ENCODE measurements at regions not wholly inside any gene's neighbourhood (a gene's known extent, or its start where the extent isn't known, plus 50 kb on each side); places are given as distances from the start of the nearest gene placed in this dataset.

DNA sequence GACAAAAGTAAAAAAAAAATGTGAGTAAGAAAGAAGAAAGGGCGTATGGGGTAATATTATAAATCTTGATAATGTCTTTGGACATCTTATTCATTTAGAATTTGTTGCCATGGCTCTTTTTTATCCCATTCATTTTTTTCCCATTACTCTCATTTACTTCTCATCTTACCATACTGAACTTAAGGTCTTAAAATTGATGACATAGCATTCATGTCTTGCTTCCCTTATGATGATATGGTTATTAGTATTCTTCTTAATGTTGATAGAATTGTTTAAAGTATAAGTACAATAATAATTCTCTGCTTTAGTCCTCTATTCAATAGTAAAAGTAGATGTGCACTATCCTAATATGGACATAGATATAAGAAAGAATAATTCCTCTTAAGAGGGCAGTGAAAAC is 204.1 kb upstream of the KLF12 start:
- DNase-seq = no peak

DNA sequence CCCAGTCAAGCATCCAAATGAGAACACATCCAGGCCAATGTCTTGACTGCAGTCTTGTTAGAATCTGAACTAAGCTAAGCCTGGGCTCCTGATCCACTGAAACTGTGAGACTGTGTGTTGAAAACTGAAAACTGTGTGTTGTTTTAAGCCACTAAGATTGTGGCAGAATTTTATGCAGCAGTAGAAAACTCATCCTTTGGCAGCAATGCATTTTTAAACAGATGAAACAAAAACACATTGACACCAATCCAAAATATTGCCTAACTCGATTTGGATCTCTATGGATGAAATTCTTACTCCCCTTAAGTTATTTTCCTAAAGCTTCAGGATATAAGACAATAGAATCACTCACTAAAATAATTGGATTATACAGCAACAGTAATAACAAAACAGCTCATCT is 202.3 kb upstream of the KLF12 start:
- no peak for DNase-seq

DNA sequence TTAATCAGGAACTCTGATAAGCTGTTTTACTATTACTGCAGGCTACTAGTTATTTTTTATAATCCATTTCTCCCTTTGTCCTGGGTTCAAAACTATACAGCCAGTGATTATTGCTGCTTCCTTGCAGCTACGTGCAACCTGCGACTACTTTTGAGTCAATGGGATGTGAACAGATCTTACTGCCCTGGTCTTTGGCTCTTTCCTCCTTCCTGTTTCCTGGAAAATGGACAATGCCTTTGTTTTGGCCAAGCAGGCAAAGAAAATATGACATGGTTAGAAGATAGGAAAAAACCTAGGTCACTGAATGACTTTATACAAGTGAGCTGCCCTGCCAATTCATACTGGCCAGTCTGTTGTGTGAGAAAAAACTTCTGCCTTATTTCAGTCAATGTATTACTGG is 201.2 kb upstream of the KLF12 start:
- DNase-seq = no peak

DNA sequence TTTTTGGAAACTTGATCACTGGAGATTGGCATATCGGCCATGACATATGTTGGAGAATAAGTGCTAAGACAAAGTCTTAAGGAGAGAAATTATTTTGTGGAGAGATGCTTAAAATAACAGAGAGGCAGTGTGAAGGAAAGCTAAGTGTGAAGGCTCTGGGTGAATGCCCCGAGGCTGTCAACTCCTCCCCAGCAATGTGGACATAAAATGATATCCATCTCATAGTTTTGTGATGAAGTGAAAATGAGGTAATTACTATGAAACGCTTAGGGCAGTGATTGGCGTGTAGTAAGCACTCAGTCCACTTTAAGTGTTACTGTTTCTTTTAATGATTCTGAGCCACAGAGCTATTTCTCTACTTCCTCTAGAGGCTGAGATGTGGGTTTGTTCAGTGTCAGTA is 195.8 kb upstream of the KLF12 start:
- DNase-seq = no peak

DNA sequence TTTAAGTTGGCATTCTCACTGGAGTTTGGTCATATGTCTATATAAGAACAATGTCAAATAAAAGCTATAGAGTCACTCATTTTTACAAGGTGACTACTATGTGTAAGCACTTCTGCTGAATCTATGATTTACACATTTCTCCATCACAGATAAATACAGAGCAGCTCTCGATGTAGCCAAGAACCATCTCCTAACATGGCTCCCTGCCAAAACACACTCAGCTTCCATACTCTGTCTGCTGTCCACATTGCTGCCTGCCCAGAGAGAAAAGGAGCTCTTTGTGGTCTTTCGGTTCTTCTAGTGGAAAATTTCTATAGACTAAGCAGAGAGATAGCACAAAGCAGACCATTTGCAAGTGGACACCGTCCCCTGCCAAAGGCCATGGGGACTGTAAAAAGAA is 190.9 kb upstream of the KLF12 start:
- DNase-seq = peak; percentile 85

DNA sequence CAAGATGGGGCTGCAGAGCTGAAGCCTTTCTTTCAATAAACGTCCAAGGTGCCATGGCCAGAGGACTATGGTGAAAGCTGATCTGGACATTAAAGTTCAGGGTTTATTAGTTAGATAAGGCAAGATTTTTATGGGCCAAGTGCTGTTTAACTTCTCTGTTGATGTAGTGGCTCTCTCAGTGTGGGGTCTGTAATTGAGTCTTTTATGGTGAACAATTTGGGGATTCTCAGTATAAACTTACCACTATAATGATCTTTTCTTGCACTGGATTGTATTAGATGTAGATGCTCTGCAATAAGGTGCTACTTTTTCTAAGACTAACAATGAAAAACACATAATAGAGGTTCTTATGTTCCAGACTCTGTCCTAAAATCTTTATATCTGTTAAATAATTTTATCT is 190.1 kb upstream of the KLF12 start:
- no peak for DNase-seq

DNA sequence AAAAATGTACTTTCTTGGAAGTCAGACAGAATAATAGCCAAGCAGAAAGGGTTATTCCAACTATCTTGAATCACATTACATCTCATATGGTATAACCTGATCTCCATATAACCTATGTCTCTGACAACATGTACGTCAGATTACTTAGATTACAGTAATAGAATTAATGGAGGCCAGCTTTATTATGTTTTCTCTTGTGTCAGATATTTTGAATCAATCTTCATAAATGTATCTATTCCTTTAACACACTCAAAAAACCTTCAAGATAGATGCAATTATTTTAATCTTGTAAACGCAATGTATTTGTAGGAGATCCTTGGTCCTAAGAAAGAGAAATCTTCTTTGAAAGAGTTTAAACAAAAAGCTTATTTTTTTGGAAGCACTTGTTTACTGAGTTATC is 188.4 kb upstream of the KLF12 start:
- DNase-seq = no peak

DNA sequence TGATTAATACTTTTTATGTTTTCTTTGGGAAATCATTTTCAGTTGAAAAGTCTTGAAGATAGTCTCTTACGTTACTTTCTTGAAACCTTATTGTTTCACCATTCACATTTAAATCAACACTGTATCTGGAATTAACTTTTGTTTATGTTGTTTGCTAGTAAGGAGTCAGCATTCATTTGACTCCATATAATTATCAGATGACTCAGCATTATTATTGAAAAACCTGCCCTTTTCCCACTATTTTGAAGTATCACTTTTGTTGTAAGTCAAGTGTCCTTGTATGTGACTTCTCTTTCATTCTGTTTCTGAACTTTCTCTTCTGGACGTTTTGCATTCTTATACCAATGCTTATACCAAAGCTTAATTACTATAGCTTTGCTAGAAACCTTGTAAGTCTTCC is 186.1 kb upstream of the KLF12 start:
- no peak for DNase-seq

DNA sequence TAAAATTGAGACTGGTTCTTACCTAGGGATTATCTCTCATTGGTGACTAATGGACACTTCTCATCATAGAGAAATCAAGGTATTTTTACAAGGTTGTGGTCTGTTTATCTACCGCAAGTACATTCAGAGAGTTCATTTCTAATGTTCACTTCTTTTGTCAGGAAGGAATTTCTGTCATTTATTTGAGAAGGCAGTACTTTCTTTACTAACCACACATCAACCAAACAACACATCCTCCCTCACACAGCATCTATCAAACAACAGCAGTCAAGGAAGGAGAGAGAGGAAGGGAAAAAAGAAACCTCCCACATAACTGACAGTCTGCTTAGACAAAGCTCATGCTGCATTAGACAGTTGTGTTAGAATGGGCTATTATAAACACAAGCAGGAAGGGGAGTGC is 182.3 kb upstream of the KLF12 start:
- DNase-seq = no peak

DNA sequence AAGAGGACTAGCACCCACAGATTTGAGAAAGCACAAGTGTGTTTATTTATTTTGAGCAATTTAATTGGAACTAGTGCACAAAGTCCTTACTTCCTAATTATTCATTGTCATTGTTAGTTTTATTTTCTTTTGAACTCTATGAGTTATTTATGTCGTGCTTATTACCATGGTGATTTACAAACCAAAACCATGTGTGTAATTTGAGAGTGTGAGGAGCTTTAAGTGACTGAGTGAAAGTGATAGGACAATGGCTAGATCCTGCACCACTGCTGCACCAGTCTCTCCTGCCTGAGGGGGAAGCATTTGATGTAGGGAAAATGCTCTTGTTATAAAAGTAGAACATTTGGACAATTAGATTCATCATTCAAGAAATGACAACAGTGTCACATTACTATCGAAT is 172.3 kb upstream of the KLF12 start:
- peak; percentile 63 for DNase-seq

DNA sequence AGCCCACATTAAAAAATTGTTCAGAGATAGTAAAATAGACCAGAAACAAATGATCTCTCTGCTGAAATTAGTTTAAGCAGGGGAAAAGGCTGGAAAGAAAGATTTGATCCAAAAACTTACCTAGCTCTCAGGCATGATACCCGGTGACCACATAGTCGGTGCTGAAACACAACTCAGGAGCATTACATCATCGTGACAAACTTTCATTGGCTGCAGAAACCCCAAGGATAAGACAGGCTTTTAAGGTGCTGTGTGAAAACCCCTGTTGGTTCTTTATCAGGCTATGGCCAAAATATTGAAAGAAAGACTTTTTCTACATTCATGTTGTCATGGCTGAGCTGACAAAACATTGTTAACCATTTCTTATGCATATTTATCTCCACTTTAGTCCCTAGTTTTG is 171.7 kb upstream of the KLF12 start:
- no peak for DNase-seq

DNA sequence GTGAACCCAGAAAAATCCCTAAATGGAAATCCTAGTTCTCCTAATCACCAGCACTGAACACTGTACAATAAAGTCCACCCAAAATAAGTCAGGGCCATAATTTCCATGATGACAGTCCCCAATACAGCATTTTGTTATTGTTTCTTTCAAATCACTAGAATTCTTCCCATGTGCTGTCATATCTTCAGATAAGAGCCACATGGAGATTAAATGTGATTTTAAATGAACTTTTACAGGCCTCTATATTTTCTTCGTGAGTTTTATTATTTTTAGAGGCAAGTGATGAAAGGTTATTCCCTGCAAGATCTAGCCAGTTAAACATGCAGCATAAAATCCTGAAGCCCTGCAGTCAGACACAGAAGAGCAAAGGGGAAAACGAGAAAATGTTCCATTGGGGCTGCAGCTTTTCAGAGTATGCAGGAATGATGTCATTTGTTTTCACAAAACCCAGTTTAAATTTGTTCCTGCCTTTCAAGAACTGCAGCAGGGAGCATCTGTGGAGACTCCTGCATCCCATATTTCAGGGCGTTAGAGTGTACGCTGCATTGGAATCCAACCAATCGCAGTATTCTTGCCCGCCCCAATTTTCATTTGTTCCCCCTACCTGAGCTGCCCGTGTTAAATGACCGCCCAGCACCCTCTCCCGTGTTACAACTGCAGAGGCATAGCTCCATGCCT is 167.2 kb upstream of the KLF12 start:
- DNase-seq = peak; percentile 82

DNA sequence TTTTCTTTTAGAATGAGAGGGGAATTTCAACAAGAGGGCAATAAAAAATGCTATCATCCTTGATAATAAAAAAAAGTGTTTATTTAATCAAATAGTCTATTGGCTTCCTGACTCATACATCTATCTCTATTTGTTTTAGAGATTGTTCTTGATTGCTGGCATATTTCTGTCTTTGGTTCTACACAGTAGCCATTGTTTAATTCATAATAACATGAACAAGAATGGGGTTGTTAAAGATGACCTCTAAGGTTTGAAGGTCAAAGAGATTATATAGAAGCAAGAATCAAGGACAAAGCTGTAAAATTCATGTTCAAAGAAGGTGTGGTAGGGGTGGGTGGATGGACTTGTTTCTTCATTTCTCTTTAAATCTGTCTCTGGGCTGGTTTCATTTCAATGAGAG is 166.0 kb upstream of the KLF12 start:
- DNase-seq = no peak

DNA sequence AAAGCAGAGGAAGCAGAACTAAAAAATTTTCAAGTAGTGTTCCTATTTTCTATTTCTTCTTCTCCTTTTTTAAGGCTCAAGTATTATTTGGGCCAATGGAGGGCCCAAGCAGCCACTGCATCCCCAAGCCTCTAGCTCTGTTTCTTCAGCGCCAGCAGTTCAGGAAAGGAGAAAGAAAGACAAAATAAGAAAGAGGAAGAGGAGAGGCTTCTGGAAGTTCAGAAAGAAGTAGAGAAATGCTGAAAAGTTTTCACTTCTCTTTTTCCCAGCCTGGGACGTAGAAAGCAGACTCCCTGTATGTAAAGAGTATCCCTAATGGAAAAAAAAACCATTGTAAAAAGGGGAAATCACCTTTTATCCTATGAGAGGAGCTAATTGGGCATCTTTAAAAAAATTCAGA is 165.5 kb upstream of the KLF12 start:
- no peak for DNase-seq

DNA sequence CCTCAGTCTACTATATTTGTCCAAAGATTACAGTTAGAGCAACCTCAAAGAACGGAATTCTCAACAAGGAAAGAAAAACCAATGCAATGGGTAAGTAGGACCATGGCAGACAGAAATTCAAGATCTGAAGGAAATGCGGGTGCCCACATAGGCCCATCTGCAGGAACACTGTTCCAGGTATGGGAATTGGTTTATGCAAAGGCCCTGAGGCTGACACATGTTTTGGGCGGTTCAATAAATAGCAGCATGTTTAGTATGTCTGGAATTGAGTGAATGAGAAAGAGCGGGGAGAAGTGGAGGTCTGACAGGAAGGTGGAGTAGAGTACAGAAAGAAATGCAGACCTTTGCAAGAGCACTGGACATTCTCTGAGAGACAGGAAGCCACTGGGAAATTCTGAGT is 164.7 kb upstream of the KLF12 start:
- DNase-seq = no peak

DNA sequence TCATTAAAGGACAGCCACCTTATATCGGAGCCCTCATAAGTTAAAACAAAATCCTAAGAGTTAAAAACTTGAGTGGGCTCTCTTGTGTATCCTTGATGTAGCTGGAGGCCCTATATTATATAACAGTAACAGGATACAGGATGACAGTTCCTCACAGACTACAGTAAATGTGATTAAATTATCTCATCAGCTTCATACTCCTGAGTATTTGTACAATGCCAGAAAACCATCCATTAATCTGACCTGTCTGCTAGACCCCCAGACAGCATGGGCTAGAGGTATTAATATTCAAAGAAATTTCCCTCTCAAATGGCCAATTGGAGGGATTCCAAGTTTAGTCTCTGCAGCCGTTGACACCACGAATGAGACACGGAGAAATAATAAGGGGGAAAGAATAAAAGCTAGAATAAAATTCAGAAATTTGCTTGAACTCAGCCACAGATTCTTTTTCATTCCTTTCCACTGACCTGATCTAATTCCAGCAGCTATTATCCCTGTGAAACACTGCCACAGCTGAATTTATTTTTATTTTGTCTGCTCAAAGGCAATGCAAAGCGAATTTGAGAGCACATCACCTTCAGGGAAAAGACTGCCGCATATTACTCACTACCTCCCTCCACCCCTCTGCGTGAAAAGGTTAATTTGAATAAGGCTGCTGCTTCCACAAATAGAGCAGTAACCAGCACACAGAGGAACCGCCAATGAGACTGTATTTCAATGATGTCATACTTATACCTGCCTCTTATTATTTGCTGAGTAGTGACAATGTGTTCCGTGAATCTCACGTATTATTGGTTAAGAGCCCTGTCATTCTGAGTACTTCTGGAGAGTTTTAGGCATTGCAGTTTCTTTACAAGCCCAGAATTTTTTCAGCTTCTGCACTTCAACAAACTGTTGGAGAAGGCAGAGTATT is 155.9 kb upstream of the KLF12 start:
- peak; percentile 85 for DNase-seq

DNA sequence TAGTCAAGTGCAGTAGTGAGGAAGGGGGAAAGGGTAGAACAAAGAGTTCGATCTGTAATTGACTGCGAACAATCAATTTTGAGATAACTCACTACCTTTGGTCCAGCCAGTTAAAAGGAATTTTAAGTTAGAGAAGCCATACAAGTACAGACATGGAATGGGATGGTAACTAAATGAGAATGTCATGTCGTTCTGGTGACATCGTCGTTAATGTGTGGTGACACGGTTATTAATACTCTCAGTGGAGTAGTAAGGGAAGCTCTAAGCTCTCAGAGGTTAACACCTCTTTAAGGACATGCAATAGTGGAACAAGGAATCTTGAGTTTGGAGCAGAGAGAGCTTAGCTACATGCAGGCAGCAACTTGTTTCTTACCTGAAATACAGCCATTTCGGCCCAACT is 154.9 kb upstream of the KLF12 start:
- DNase-seq = no peak

DNA sequence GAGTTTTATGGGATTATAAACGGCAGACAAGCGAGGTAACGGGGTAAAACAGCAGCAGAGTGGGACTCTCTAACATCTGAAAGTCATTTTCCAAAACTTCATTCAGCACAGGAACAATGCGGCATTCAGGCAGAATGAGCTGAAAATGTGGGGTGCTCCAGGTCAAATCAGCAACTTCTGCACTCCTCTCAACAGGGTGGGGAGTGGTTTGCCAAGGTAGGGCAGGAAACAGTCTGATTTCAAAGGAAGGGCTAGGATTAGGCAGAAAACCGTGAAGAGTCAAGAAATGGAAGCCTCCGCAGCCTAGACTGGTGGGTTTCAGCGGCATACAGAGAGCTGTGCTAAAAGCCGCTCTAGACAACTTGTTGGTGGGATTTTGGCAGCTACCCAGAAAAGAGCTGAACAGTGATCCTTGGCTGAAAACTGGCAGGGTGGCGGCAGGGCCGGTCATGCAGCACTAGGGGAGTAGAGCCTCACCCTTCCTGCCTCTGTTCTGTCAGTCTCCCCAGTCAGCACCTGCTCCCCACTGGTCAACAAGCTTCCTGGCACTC is 154.2 kb upstream of the KLF12 start:
- DNase-seq = no peak

DNA sequence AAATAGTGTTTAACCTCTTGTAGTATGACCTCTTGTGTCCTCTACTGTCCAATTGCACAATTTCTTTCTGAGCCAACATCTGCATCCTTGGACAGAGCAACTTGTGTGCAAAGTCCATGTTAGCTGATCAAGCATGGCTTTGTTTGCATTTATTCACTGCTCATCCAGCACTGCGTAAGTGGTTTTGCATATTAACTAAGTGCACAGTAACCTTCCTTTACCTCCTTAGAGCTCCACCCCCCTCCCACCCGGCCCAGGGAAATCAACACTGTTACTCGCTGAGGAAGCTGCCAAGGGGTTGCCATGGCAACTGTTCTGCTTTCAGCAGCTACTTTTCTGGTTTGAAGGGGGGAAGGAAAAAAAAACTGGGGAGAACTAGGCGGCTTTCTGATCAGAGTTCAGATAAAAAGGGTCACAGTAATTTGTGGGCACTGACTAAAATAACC is 153.5 kb upstream of the KLF12 start:
- peak; percentile 67 for DNase-seq

DNA sequence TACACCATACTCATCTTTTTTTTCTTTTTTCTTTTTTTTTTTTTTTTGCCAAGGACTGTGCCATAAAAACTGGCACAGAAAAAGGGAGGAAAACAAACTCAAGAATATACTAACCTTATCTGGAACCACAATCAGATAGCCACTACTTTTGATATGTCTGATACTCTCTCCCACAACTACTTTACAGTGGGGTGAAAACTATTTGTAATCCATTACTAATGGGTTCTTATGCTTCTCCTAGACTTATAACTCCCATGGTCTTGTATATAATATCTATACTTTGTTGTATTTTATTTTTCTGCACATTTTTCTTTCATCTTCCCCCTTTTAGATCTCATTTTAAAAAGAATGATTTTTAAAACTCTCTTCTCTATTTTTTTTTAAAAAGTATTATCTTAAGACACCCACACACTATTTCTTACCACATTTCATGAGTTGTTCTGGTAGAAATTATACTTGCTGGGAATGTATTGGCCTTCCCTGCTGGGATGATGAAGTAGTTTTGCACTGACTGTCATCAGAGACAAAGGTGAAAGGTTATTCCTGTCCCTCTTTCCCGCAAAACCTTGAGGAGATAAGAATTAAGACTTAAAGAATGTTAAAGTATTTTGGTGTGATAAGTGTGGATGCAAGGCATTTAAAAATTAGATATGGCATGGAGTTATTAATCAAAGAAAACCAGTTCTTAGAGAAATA is 146.7 kb upstream of the KLF12 start:
- DNase-seq = no peak

DNA sequence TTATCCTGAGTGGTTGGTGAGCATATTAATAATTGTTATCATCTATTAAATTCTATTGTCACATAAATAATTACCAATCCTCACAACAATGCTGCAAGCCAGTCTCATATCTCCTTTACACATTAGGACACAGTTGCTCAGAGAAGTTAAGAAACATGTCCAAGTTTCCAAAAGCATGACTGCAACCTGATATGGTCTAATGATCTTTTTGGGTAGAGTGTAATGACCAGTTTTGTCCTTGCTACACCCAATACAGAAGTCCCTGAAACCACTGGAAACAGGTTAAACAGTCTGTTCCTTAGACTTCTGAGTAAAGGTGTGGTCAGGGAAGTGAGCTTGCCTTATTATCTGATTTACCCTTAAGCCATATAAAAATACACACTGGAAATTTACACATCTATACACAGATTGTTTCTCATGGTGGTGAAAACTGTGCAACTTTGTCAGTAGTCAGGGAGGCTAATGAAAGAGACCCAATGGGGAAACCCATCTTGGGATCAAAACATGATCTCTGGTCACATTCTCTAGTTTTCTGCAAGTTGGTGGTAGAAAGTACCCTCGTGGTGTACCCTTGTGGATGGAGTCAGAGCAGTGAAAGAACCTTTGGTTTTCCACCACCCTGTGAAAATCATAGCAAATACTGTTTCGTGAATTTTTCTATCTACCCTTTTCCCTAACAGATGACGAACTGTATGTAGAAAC is 146.0 kb upstream of the KLF12 start:
- no peak for DNase-seq

DNA sequence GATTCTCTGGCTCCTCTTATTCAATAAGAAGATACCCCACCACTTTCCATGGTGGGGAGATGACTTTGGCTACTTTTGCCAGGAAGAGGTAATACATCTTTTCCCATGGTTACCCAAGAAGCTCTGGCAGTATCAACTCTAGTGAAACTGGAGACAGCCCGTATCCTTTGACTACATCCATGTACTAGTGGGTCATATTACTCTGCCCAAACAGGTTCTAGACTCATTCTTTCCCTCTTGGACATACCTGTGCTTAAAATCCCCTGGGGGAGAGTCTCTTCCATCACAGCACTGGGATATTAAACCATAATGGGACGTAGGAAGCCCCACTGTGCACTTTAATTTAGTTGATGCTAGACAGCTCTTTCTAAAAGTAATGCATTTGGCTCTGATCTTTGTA is 144.7 kb upstream of the KLF12 start:
- no peak for DNase-seq

DNA sequence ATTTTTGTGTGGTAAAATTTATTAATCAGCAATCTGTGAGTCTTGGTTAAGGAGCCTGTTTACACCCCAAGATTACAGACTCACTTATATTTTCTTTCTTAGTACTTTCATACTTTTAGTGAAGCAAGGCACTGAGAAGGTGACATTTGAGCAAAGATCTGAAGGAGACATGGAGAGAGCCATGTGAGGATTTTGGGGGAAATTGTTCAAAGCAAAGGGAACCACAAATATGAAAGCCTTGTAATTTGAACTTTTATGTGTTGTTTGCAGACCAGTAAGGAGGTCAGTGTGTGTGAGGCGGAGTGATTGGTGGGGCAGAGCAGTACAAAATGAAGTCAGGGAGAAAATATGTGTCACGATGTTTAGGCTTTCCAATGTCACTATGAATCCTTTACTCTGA is 140.7 kb upstream of the KLF12 start:
- DNase-seq = peak; percentile 51
